Gastrocnemius medialis (tissue), 4 donors: ENCODE measurements at regions not wholly inside any gene's neighbourhood (a gene's known extent, or its start where the extent isn't known, plus 50 kb on each side); places are given as distances from the start of the nearest gene placed in this dataset.

Source experiments
- ATAC-seq, 2 donors: fragments of 150-250 bp; one replicate each; pipeline ENCODE4 v1.9.1; 2016
- DNase-seq, 2 donors: peaks; one replicate each; pipeline ENCODE4 v3.0.0-alpha.2; 2019
- H3K27ac ChIP-seq, 4 donors: fragments of 200-600 bp; sonication (generic); 1 replicate in 1 of 4; 2 replicates in 3 of 4; pipeline ENCODE4 v1.5.1; 2016 to 2018; ENCODE audit warnings: mild to moderate bottlenecking in 2 of 4, moderate library complexity in 1 of 4
- H3K27me3 ChIP-seq, 3 donors: fragments of 200-600 bp; sonication (generic) in 2 of 3; 1 replicate in 1 of 3; 2 replicates in 2 of 3; pipeline versions ENCODE4 v1.5.1 to v1.6.0; 2016 to 2019; ENCODE audit warnings: mild to moderate bottlenecking in 1 of 3, moderate library complexity in 1 of 3
- H3K36me3 ChIP-seq, 2 donors: fragments of 200-600 bp; sonication (generic) in 1 of 2; one replicate each; pipeline ENCODE4 v1.5.1; 2017 to 2018
- H3K4me1 ChIP-seq, 2 donors: fragments of 200-600 bp; sonication (generic) in 1 of 2; one replicate each; pipeline ENCODE4 v1.5.1; 2016 to 2017; ENCODE audit warnings: mild to moderate bottlenecking in 2 of 2
- H3K4me3 ChIP-seq, 4 donors: fragments of 200-600 bp; sonication (generic) in 3 of 4; 1 replicate in 1 of 4; 2 replicates in 3 of 4; pipeline ENCODE4 v1.5.1; 2016 to 2019; ENCODE audit warnings: mild to moderate bottlenecking in 2 of 4
- H3K9me3 ChIP-seq, 3 donors: fragments of 200-600 bp; sonication (generic) in 2 of 3; 1 replicate in 1 of 3; 2 replicates in 2 of 3; pipeline ENCODE4 v1.5.1; 2016 to 2019
- POLR2A ChIP-seq, 2 donors: fragments of 450-650 bp; IDR thresholded peaks; one replicate each; pipeline ENCODE4 v1.6.1; 2017; ENCODE audit warnings: antibody characterized with exemption in 2 of 2, mild to moderate bottlenecking in 2 of 2, moderate library complexity in 2 of 2
- in situ Hi-C, 4 donors: fragments of 200-750 bp; cut with MboI; loops; one replicate each; pipeline versions ENCODE4 v1.15.0 to v1.8.0; 2017; ENCODE audit warnings: low sequenced_read_pairs in 4 of 4
- intact Hi-C: fragments of 100-400 bp; cut with DNase I; formaldehyde crosslinking; loops from one replicate; pipeline ENCODE4 v1.15.1; 2023; ENCODE audit warnings: low total_unique reads
- TF ChIP-seq, protein P1 (sequence below), 5 experiments: fragments of 450-650 bp in 3 of 5; fragments of 200-600 bp in 2 of 5; sonication (generic) in 2 of 5; IDR thresholded peaks in 4 of 5; conservative IDR thresholded peaks in 1 of 5; 1 replicate in 4 of 5; 2 replicates in 1 of 5; pipeline ENCODE4 v1.5.1; 2016 to 2019; ENCODE audit warnings: antibody characterized with exemption in 5 of 5, mild to moderate bottlenecking in 3 of 5, moderate library complexity in 3 of 5

DNA sequence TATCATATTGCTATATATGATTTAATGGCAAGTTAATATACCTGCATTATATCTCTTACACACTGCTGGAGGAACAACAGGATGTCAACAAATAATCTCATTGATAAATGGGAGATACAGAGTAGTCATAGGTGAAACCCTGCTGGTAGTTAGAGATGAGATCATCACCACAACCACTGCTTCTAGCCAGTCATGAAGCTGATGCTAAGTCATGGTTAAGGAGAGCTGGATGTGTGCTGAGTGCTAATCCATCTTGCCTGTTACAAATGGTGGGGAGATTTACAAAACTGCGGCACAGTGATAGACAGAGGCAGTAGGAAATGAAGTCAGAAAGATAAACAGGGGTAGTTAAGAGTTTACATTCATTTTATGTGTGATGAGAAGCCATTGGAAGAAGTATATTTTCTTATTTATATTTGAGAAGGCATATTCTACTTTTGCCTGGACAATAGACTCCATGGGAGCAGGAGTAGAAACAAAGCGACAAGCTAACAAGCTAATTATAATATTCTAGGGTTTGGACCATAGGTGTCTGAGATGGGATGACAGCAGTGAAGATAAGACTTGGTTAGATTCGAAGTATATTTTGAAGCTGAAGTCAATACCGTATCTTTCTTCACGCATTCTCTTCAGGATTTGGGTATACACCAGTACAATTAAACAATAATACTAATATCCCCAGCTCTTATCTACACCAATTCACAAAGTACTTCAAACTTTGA, 78.0 kb upstream of the TRPC4 start:
- DNase-seq (no peak), ATAC-seq (no peak)
- H3K27ac ChIP-seq, result no peak overlapping the region
- TF ChIP-seq, protein P1, sequence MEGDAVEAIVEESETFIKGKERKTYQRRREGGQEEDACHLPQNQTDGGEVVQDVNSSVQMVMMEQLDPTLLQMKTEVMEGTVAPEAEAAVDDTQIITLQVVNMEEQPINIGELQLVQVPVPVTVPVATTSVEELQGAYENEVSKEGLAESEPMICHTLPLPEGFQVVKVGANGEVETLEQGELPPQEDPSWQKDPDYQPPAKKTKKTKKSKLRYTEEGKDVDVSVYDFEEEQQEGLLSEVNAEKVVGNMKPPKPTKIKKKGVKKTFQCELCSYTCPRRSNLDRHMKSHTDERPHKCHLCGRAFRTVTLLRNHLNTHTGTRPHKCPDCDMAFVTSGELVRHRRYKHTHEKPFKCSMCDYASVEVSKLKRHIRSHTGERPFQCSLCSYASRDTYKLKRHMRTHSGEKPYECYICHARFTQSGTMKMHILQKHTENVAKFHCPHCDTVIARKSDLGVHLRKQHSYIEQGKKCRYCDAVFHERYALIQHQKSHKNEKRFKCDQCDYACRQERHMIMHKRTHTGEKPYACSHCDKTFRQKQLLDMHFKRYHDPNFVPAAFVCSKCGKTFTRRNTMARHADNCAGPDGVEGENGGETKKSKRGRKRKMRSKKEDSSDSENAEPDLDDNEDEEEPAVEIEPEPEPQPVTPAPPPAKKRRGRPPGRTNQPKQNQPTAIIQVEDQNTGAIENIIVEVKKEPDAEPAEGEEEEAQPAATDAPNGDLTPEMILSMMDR (IDR thresholded peaks at IDR 0.05 in 4 of 5, conservative IDR thresholded peaks at IDR 0.05 in 1 of 5), result no peak
- no peak for TF ChIP-seq POLR2A (IDR thresholded peaks at IDR 0.05)
- H3K9me3 ChIP-seq, result no peaks in the 10 kb centered on the region
- no peak overlapping the region for H3K4me3 ChIP-seq
- no peaks in the 10 kb centered on the region for H3K27me3 ChIP-seq
- no peaks in the 10 kb centered on the region for H3K36me3 ChIP-seq
- in situ Hi-C loops (no loop called here), intact Hi-C loops (no loop called here)
- no peaks in the 10 kb centered on the region for H3K4me1 ChIP-seq

DNA sequence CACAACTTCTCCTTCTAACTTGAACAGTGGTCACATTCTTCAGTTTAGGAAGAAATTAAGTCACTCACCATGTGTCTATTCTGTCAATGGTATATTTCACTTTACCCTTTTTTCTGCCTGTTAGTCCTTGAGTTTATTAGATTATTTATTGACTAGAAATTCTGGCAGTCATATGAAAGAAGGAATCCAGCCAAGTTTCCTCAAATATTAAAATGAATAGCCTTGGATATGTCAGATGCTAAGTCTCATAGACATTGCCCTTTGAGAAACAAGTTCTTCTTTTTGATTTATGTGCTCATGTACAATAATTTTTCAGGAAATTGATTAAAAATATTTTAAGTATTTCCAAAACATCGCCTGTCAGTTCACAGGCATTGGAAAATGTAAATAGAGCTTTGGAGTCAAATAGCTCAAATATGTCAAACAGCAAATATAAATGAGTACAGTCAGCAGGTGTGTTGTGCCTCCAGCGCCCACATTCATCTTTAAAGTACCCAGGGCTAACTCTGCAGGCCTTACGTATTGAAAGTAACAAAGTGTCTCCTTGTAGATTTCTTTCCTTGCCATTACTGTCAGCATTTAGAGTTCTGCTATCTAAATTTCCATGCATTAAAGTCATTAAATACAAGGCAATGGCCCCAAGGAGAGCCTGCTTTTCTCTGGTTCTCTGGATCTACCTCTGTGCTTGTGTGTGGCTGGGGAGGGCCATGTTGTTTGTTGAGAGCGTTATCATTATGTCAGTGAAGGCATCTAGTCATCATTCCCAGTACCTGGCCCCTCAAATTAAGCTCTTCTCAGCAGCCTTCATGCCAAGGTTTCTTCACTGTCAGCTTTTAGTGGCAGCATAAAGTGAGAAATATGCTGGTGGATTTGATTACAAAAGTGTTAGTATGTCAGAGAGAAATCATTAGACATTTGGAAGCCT, 76.3 kb upstream of the TRPC4 start:
- in situ Hi-C loops, result no loop called here

DNA sequence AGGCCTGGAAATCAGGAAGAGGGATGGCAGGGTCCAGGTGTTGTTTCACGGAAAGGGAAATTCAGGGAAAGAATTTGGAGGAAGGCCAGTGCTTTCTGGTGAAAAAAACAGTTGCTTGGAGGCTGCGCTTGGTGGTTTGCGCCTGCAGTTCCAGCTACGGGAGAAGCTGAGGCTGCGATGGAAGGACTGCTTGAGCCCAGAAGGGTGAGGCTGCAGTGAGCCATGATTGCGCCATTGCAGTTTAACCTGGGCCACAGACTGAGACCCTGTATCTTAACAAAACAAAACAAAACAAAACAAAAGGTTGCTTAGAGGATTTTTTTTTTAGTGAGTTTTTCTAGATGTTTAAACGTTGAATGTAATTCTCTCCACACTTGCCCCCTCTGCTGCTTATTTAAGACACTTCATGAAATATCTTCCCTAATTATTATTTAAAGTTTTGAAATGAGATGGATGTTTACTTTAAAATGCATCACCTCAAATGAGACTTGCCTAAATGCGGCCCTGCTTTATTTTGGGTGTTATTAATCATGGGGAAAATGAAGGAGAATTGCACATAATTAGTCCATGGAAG, 75.4 kb upstream of the TRPC4 start:
- H3K9me3 ChIP-seq, result no peaks in the 10 kb centered on the region
- ATAC-seq, result no peak
- intact Hi-C loops, result no loop called here
- H3K4me3 ChIP-seq, result no peak overlapping the region
- no peak for DNase-seq
- in situ Hi-C loops, result no loop called here
- no peaks in the 10 kb centered on the region for H3K27me3 ChIP-seq
- no peak overlapping the region for H3K27ac ChIP-seq
- H3K36me3 ChIP-seq, result no peaks in the 10 kb centered on the region
- H3K4me1 ChIP-seq, result no peaks in the 10 kb centered on the region
- TF ChIP-seq, protein P1 (IDR thresholded peaks at IDR 0.05 in 4 of 5, conservative IDR thresholded peaks at IDR 0.05 in 1 of 5), result no peak
- TF ChIP-seq POLR2A (IDR thresholded peaks at IDR 0.05), result no peak

More for the DNA sequence above, 76.3 kb upstream of the TRPC4 start:
- TF ChIP-seq, protein P1 (IDR thresholded peaks at IDR 0.05 in 4 of 5, conservative IDR thresholded peaks at IDR 0.05 in 1 of 5), result no peak
- no peak for TF ChIP-seq POLR2A (IDR thresholded peaks at IDR 0.05)
- H3K36me3 ChIP-seq, result no peaks in the 10 kb centered on the region
- no peaks in the 10 kb centered on the region for H3K4me1 ChIP-seq
- DNase-seq (no peak), ATAC-seq (no peak)
- no peaks in the 10 kb centered on the region for H3K27me3 ChIP-seq
- no peaks in the 10 kb centered on the region for H3K9me3 ChIP-seq
- H3K4me3 ChIP-seq, result no peak overlapping the region
- intact Hi-C loops, result no loop called here
- no peak overlapping the region for H3K27ac ChIP-seq

DNA sequence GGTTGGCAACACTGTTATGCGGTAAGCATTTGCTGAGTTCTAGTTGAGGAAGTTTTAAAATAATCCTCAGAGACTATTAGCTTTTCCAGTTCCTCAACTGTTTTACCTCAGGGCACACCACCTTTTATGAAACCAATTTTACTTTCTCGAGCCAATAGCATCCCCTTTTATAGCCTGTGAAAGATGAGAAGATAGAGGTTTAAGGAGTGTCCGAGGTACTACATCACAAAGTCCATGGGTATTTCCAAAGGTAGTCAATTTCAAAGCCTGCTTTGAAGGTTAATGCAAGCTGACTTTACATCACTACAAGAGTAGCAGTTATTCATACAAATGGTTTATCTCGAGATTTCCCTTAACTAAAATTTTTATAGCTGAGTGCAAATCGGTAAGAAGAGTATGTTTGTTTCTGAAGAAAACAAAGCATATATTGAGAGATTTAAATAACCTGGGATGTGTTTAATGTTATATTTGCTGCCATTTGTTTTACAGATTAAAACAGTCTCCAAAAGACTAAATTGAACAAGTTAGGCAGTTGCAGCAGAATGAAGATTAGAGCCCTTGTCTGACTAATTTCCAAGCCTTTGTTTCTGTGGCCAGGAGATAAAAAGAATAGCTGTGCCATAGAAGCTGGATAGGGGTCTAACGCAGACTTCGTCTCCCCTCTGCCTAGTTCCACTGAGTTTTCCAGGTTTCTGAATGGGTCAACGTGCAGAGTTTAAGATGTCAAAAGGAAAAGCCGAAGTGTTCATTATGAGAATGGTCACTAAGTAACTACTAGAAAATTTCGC, 74.7 kb upstream of the TRPC4 start:
- in situ Hi-C loops, result no loop called here
- intact Hi-C loops, result no loop called here

More for the DNA sequence above, 74.7 kb upstream of the TRPC4 start:
- TF ChIP-seq POLR2A (IDR thresholded peaks at IDR 0.05), result no peak
- TF ChIP-seq, protein P1 (IDR thresholded peaks at IDR 0.05 in 4 of 5, conservative IDR thresholded peaks at IDR 0.05 in 1 of 5), result no peak
- no peak for DNase-seq
- H3K36me3 ChIP-seq, result no peaks in the 10 kb centered on the region
- H3K9me3 ChIP-seq, result no peaks in the 10 kb centered on the region
- no peak overlapping the region for H3K4me3 ChIP-seq
- H3K4me1 ChIP-seq, result no peaks in the 10 kb centered on the region
- ATAC-seq, result no peak
- no peaks in the 10 kb centered on the region for H3K27me3 ChIP-seq
- no peak overlapping the region for H3K27ac ChIP-seq
